GM21526 (cell line): ENCODE measurements at regions not wholly inside any gene's neighbourhood (a gene's known extent, or its start where the extent isn't known, plus 50 kb on each side); places are given as distances from the start of the nearest gene placed in this dataset.

Experiments used
- ATAC-seq: cut with Tn5 transposase; IDR thresholded peaks from one replicate; pipeline ENCODE4 v1.9.1; 2021; ENCODE audit warnings: moderate library complexity; ENCODE audit not compliant: unreplicated experiment, low FRiP score

GRCh38 chr10:55051515-55051914 lies 250.5 kb upstream of the PCDH15 start:
- no peak for ATAC-seq

GRCh38 chr10:55048830-55049498 lies 247.9 kb upstream of the PCDH15 start:
- no peak for ATAC-seq

DNA sequence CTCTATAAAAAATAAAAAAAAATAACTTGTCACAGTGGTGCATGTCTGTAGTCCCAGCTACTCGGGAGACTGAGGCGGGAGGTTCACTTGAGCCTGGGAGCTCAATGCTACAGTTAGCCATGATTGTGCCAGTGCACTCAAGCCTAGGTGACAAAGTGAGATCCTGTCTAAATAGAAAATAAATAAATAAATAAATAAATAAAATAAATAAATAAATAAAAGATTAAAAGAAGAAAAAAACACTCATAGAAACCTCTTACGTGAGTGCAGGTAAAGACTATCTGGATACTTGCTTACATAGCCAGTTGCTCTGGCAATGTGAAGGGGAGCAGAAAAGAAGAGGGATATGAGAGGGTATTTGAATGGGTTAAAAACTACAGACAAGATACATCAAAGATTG lies 242.5 kb upstream of the PCDH15 start:
- no peak for ATAC-seq

DNA sequence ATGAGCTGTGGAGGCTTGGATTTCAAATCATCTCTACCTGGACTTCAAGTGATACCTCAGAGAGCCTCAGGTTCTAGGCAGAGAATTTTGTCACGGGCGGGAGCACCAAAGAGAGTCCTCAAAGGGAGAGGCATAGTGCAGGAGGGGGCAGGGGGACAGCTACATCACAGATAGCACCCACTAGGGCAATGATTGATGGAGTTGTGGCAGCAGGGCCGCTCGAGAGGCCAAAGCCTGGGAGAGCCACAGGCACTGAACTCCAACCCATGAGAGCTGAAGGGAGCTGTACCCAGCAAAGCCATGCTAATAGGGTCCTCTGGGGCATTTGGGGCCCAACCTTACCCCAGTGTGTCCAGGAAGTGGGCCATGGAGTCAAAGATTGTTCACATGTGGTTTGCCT lies 232.0 kb upstream of the PCDH15 start:
- ATAC-seq, result no peak

DNA sequence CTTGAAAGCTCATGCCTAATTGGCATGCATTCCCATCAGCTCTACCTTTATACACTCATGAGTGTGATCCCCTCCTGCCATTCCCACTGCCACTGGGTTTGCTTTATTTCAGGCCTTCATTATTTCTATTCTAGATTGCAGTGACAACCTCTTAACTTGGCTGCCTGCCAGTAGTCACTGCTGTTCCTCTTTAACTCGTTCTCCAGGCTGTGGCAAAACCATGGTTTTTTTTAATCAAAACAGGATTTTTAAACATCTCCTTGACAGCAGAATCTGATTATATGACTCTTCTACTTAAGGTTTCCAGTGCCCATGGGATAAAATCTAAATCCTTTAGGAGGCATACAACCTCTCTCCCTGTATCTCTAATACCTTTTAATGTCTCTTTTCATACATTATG lies 223.7 kb upstream of the PCDH15 start:
- ATAC-seq, result no peak

GRCh38 chr10:55019439-55019838 lies 218.4 kb upstream of the PCDH15 start:
- ATAC-seq, result no peak

- no peak for ATAC-seq
Observed at GRCh38 chr10:55013318-55013717, 212.3 kb upstream of the PCDH15 start.

- no peak for ATAC-seq
Observed at GRCh38 chr10:55002420-55002819, 201.4 kb upstream of the PCDH15 start.

GRCh38 chr10:55001422-55001821 lies 200.4 kb upstream of the PCDH15 start:
- no peak for ATAC-seq

- ATAC-seq, result no peak
Observed at GRCh38 chr10:54993148-54993547, 192.1 kb upstream of the PCDH15 start.

GRCh38 chr10:54985732-54986131 lies 184.7 kb upstream of the PCDH15 start:
- ATAC-seq, result peak; percentile 61

- no peak for ATAC-seq
Observed at GRCh38 chr10:54983255-54983654, 182.2 kb upstream of the PCDH15 start.

GRCh38 chr10:54962134-54962900 lies 161.3 kb upstream of the PCDH15 start:
- ATAC-seq, result no peak

DNA sequence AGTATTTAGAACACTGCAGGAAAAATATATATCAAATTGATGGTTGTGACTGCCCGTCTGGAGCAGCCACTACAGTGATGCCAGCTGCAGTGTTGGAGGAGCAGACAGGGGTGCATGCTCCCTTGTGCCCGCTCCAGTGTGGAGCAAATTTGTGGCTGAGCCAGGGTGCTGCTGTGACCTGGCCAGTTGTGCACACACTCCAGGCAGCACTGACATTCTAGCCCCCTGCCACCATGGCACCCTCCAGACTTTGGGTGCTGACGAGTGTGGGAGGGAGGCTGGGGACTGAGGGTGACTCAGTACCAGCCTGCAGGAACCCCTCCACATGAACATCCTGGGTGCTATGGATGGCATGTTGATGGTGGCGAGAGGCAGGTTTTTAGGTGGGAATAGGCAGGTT lies 160.0 kb upstream of the PCDH15 start:
- ATAC-seq, result no peak

- no peak for ATAC-seq
Observed at GRCh38 chr10:54958844-54959243, 157.8 kb upstream of the PCDH15 start.

- no peak for ATAC-seq
Observed at GRCh38 chr10:54947605-54948004, 146.6 kb upstream of the PCDH15 start.

- no peak for ATAC-seq
Observed at GRCh38 chr10:54940418-54940817, 139.4 kb upstream of the PCDH15 start.

DNA sequence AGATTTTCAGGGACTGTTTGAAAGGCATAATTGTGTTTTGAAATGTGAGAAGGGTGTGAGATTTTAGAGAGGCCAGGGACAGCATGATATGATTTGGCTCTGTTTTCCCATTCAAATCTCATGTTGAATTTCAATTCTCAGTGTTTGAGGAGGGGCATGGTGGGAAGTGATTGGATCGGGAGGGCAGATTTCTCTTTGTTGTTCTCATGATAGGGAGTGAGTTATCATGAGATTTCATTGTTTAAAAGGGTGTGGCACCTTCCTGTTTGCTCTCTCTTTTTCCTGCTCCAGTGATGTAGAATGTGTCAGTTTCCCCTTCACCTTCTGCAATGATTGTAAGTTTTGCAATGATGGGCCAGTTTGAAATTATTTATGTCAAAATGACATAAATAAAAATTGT lies 113.0 kb upstream of the PCDH15 start:
- ATAC-seq, result no peak

DNA sequence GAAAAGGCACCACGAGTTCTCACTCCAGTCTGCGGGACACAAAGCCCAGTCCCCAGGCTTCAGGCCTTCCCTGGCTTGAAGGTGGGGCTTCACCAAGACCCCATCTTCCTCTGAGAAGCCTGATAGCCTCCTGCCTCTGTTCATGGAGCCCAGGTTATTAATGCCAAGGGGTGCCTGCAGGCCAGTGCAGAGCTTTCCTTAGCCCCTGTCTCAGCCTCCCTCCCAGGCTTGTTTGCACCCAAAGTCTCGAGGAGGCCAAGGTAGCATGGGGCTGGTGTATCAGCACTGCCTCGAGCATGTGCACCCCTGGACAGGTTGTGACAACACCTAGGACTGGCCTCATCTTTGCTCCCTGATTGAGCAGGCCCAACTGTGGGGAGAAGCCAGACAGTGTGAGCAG lies 108.1 kb upstream of the PCDH15 start:
- ATAC-seq, result no peak

DNA sequence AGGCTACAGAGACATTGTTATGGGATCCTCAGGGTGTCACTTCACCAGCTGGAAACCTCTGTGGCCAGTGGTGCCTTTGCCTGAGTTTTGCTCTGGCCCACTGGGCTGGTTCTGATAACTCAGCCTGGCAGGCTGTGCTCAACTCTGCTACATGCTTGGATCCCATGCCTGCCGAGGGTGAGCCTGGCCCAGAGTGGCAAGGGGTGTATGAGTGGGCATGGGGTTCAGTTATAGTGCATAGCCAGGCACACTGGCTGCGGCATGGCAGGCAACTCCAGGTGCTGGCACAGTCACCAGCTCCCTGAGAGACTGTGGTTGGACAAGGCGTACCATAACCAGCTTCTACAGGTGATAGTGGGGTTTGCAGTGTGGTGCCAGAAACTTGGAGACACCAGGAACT lies 107.0 kb upstream of the PCDH15 start:
- ATAC-seq, result no peak

DNA sequence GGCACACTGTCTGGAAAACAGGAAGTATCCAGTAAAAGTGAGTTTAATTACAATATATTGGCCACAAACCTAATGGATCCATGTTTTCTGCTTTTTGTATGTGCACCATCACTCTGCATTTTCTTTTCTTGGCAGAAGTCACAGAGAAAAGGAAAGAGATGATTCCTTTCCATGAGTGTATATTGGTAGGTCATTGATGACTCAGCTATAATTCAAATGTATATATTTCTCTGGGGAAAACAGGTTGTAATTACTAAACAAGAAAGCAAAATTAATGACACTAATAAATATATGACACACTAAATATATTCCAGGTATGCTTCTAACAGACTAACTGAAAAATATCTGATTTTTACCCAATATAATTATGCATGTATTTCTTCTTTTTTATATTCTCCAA lies 105.9 kb upstream of the PCDH15 start:
- no peak for ATAC-seq

GRCh38 chr10:54905578-54906192 lies 104.7 kb upstream of the PCDH15 start:
- ATAC-seq, result no peak
